Neural progenitor cell (in vitro differentiated cells): ENCODE measurements at regions not wholly inside any gene's neighbourhood (a gene's known extent, or its start where the extent isn't known, plus 50 kb on each side); places are given as distances from the start of the nearest gene placed in this dataset.

ENCODE experiments used
- DNase-seq: peaks from one replicate; pipeline ENCODE4 v3.0.0-alpha.2; 2016; ENCODE audit warnings: low spot score
- H2AFZ ChIP-seq: fragments of 200-600 bp; sonication (generic); replicated peaks from 2 replicates; pipeline ENCODE4 v1.6.1; 2016; ENCODE audit warnings: antibody characterized with exemption
- H3F3A ChIP-seq: fragments of 200-600 bp; sonication (generic); 2 replicates; pipeline ENCODE4 v1.6.1; 2016; ENCODE audit warnings: antibody characterized with exemption, low read depth
- H3K27ac ChIP-seq: fragments of 200-600 bp; sonication (generic); 2 replicates; pipeline ENCODE4 v1.5.1; 2016; ENCODE audit warnings: mild to moderate bottlenecking
- H3K27me3 ChIP-seq: fragments of 200-600 bp; sonication (generic); 2 replicates; pipeline ENCODE4 v1.6.1; 2016; ENCODE audit warnings: mild to moderate bottlenecking, moderate library complexity
- H3K36me3 ChIP-seq: fragments of 200-600 bp; sonication (generic); 2 replicates; pipeline ENCODE4 v1.5.1; 2016
- H3K4me1 ChIP-seq: fragments of 200-600 bp; sonication (generic); 2 replicates; pipeline ENCODE4 v1.6.1; 2016; ENCODE audit warnings: mixed run types
- H3K4me2 ChIP-seq: fragments of 200-600 bp; sonication (generic); 2 replicates; pipeline ENCODE4 v1.6.1; 2016
- H3K4me3 ChIP-seq: fragments of 200-600 bp; sonication (generic); 2 replicates; pipeline ENCODE4 v1.5.1; 2016
- H3K79me2 ChIP-seq: fragments of 200-600 bp; sonication (generic); 2 replicates; pipeline ENCODE4 v1.6.1; 2016; ENCODE audit warnings: low read depth
- H3K9ac ChIP-seq: fragments of 200-600 bp; sonication (generic); 2 replicates; pipeline ENCODE4 v1.6.1; 2016
- H3K9me3 ChIP-seq: fragments of 200-600 bp; sonication (generic); 2 replicates; pipeline ENCODE4 v1.5.1; 2016; ENCODE audit warnings: low read depth
- H4K20me1 ChIP-seq: fragments of 200-600 bp; sonication (generic); 2 replicates; pipeline ENCODE4 v1.6.1; 2016; ENCODE audit warnings: low read depth
- H3K27ac Mint-ChIP-seq: 3 replicates; pipeline ENCODE4 v1.8.0; 2021; ENCODE audit warnings: mixed read lengths
- H3K27me3 Mint-ChIP-seq: 2 replicates; pipeline ENCODE4 v1.8.0; 2022; ENCODE audit warnings: low read depth, mild to moderate bottlenecking, inconsistent platforms, moderate library complexity, mixed read lengths; ENCODE audit not compliant: insufficient read depth
- H3K36me3 Mint-ChIP-seq: 3 replicates; pipeline ENCODE4 v1.8.0; 2021; ENCODE audit warnings: mixed read lengths
- H3K4me1 Mint-ChIP-seq: 3 replicates; pipeline ENCODE4 v1.8.0; 2021; ENCODE audit warnings: mixed read lengths
- H3K4me3 Mint-ChIP-seq: 3 replicates; pipeline ENCODE4 v1.8.0; 2021; ENCODE audit warnings: mild to moderate bottlenecking, moderate library complexity, mixed read lengths
- H3K9me3 Mint-ChIP-seq: 3 replicates; pipeline ENCODE4 v1.8.0; 2020; ENCODE audit warnings: mixed read lengths
- EZH2 ChIP-seq: fragments of 200-600 bp; sonication (generic); IDR thresholded peaks from 2 replicates; pipeline ENCODE4 v1.6.1; 2017; ENCODE audit warnings: antibody characterized with exemption, mild to moderate bottlenecking, moderate library complexity
- EZH2phosphoT487 ChIP-seq: fragments of 200-600 bp; sonication (generic); IDR thresholded peaks from 2 replicates; pipeline ENCODE4 v1.6.1; 2017; ENCODE audit warnings: antibody characterized with exemption
- TF ChIP-seq, protein P1 (sequence below): fragments of 200-600 bp; sonication (generic); IDR thresholded peaks from 2 replicates; pipeline ENCODE4 v1.5.1; 2017; ENCODE audit warnings: antibody characterized with exemption, mild to moderate bottlenecking

DNA sequence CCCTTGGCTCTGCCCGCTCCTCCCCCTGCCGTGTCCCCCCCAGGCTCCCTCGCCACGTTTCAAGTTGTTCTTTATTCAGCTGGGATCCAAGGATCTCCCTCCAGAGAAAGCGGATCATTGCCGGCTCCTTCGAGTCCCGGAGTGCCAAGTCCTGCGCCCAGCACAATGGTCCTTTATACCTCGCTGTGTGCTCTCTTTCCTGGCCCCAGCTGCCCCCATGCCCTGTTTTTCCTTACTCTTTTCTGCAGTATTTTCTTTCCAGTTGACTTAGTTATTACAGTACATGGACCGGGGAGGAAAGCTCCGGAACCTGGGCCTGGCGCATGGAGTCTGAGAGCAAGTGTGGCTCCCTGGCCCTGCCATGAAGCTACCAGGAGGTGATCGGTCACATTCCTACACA, 88.1 kb upstream of the KMT2C start:
- Mint-ChIP-seq H3K4me1 (peaks cover 13% of the 10 kb centered on the region), H3K27me3 (peaks cover 6% of the 10 kb centered on the region), H3K36me3 (no peaks in the 10 kb centered on the region), H3K9me3 (peaks cover 4% of the 10 kb centered on the region), H3K27ac (peak overlapping the region; percentile 33), H3K4me3 (no peak overlapping the region)
- Histone ChIP-seq H4K20me1 (no peaks in the 10 kb centered on the region), H3K4me1 (peaks cover 9% of the 10 kb centered on the region), H3K36me3 (no peaks in the 10 kb centered on the region), H3K79me2 (no peaks in the 10 kb centered on the region), H2AFZ (peak overlapping the region; percentile 59), H3K4me3 (no peak overlapping the region), H3K4me2 (no peak overlapping the region), H3K9me3 (no peaks in the 10 kb centered on the region), H3K27me3 (no peaks in the 10 kb centered on the region), H3K27ac (no peak overlapping the region), H3K9ac (no peak overlapping the region), H3F3A (no peaks in the 10 kb centered on the region)
- TF ChIP-seq, protein P1, sequence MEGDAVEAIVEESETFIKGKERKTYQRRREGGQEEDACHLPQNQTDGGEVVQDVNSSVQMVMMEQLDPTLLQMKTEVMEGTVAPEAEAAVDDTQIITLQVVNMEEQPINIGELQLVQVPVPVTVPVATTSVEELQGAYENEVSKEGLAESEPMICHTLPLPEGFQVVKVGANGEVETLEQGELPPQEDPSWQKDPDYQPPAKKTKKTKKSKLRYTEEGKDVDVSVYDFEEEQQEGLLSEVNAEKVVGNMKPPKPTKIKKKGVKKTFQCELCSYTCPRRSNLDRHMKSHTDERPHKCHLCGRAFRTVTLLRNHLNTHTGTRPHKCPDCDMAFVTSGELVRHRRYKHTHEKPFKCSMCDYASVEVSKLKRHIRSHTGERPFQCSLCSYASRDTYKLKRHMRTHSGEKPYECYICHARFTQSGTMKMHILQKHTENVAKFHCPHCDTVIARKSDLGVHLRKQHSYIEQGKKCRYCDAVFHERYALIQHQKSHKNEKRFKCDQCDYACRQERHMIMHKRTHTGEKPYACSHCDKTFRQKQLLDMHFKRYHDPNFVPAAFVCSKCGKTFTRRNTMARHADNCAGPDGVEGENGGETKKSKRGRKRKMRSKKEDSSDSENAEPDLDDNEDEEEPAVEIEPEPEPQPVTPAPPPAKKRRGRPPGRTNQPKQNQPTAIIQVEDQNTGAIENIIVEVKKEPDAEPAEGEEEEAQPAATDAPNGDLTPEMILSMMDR, result no peak
- TF ChIP-seq EZH2phosphoT487 (no peak), EZH2 (no peak)
- DNase-seq, result no peak

DNA sequence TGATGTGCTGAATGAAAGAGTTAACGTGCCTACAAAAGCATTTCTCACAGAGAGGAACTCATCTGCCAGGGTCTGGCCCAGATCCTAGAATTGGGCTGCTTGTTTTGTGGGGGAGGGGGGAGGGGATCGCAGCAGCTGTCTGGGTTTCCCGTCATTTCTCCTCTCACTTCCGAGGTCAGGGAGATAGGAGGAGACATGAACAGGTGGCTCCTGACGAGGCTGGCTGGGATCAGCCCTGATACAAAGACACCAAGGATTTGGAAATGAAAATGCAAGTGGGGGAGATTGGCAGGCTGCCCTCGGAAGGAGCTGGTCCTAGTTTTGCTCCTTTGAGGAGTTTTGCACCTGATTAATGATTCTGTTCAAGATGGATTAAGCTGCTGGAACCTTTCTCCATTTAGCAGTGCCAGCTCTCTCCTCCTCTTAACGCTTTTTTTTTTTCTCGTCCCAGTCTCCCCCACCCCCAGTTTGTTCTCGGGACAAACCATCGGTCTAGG, 86.8 kb upstream of the KMT2C start:
- peak overlapping the region; percentile 51 for H2AFZ ChIP-seq
- Mint-ChIP-seq H3K4me1 (peaks cover 13% of the 10 kb centered on the region), H3K27ac (no peak overlapping the region), H3K27me3 (peaks cover 4% of the 10 kb centered on the region), H3K36me3 (no peaks in the 10 kb centered on the region), H3K9me3 (peaks cover 7% of the 10 kb centered on the region), H3K4me3 (no peak overlapping the region)
- no peak for DNase-seq
- H3K27me3 ChIP-seq, result no peaks in the 10 kb centered on the region
- no peaks in the 10 kb centered on the region for H3K9me3 ChIP-seq
- no peak overlapping the region for H3K27ac ChIP-seq
- H3K4me1 ChIP-seq, result peaks cover 9% of the 10 kb centered on the region
- no peaks in the 10 kb centered on the region for H3K79me2 ChIP-seq
- H3F3A ChIP-seq, result no peaks in the 10 kb centered on the region
- H3K36me3 ChIP-seq, result no peaks in the 10 kb centered on the region
- no peak overlapping the region for H3K4me3 ChIP-seq
- H3K9ac ChIP-seq, result no peak overlapping the region
- H4K20me1 ChIP-seq, result no peaks in the 10 kb centered on the region
- TF ChIP-seq EZH2phosphoT487 (no peak), EZH2 (no peak)
- TF ChIP-seq, protein P1, result no peak
- H3K4me2 ChIP-seq, result peak overlapping the region; percentile 44

DNA sequence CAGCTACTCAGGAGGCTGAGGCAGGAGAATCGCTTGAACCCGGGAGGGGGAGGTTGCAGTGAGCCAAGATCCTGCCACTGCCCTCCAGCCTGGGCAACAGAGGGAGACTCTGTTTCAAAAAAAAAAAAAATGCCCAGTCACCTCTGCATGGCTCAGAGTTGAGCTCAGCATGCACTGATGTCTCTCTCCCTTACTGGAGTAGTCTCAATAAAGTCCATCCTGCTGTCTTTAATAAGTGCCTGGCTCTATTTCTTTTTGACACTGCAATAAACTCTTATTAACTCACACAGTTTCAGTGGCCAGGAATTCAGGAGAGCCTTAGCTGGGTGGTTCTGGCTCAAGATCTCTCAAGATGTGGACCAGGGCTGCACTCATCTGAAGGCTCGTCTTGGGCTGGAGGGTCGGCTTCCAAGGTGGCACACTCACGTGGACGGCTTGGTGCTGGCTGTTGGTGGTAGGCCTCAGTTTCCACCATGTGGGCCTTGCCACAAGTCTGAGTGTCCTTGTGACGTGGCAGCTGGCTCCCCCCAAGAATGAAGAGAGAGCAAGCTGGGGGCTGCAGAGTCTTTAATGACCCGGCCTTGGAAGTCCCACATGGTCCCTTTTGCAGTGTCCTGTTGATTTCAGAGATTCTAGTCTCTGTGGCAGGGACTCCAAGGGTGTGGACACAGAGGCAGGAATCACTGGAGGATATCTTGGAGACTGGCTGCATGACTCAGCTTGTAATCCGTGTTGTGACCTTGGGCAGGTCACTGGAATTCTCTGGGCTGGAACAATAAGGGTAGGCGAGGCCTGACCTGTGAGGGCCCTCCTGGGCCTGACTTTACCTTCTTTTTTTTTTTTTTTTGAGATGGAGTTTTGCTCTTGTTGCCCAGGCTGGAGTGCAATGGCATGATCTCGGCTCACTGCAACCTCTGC, 85.9 kb upstream of the KMT2C start:
- H3K79me2 ChIP-seq, result no peaks in the 10 kb centered on the region
- Mint-ChIP-seq H3K4me3 (no peak overlapping the region), H3K9me3 (peaks cover 7% of the 10 kb centered on the region), H3K4me1 (peaks cover 13% of the 10 kb centered on the region), H3K27me3 (peaks cover 4% of the 10 kb centered on the region), H3K27ac (no peak overlapping the region), H3K36me3 (no peaks in the 10 kb centered on the region)
- no peak overlapping the region for H3K4me2 ChIP-seq
- no peaks in the 10 kb centered on the region for H3F3A ChIP-seq
- TF ChIP-seq EZH2, result no peak
- TF ChIP-seq EZH2phosphoT487, result no peak
- TF ChIP-seq, protein P1, result no peak
- no peak for DNase-seq
- no peak overlapping the region for H3K27ac ChIP-seq
- H3K36me3 ChIP-seq, result no peaks in the 10 kb centered on the region
- H3K4me3 ChIP-seq, result no peak overlapping the region
- peaks cover 9% of the 10 kb centered on the region for H3K4me1 ChIP-seq
- no peaks in the 10 kb centered on the region for H4K20me1 ChIP-seq
- H3K9me3 ChIP-seq, result no peaks in the 10 kb centered on the region
- no peak overlapping the region for H3K9ac ChIP-seq
- H2AFZ ChIP-seq, result no peak overlapping the region
- no peaks in the 10 kb centered on the region for H3K27me3 ChIP-seq
